ENCODE measurements at regions not wholly inside any gene's neighbourhood (a gene's known extent, or its start where the extent isn't known, plus 50 kb on each side); places are given as distances from the start of the nearest gene placed in this dataset.
A peak's percentile ranks its signal among the peaks of the same experiment; 100 is the strongest.
"Not testable (repeated sequence)": the region's sequence is repeated elsewhere in the genome, so short reads cannot be mapped to it uniquely, and the experiment has no call there.

- not testable (repeated sequence) for DNase-seq (ENCODE audit: extremely low read depth, insufficient read length); H3K36me3 ChIP-seq (ENCODE audit: control insufficient read depth, insufficient read depth, low read length); H3K4me3 ChIP-seq (replicated peaks; ENCODE audit: low read depth, low read length); H3K27me3 ChIP-seq (replicated peaks; ENCODE audit: control insufficient read depth, insufficient read depth, low read length)
These were observed 53.3 kb upstream of the ARL4D start for GRCh38 chr17:43345515-43345914.

GRCh38 chr17:43344685-43345084 lies 54.1 kb upstream of the ARL4D start:
- no peaks in the 10 kb centered on the region for H3K27me3 ChIP-seq (replicated peaks; ENCODE audit: control insufficient read depth, insufficient read depth, low read length)
- TF ChIP-seq CTCF (IDR thresholded peaks at IDR 0.05; ENCODE audit: insufficient read depth, low read length, poor library complexity, severe bottlenecking), result no peak
- H3K4me3 ChIP-seq (replicated peaks; ENCODE audit: low read depth, low read length), result no peak overlapping the region
- no peak for DNase-seq (ENCODE audit: extremely low read depth, insufficient read length)
- H3K36me3 ChIP-seq (ENCODE audit: control insufficient read depth, insufficient read depth, low read length), result no peaks in the 10 kb centered on the region

- no peak for TF ChIP-seq CTCF (IDR thresholded peaks at IDR 0.05; ENCODE audit: insufficient read depth, low read length, poor library complexity, severe bottlenecking)
- H3K27me3 ChIP-seq (replicated peaks; ENCODE audit: control insufficient read depth, insufficient read depth, low read length), result no peaks in the 10 kb centered on the region
- DNase-seq (ENCODE audit: extremely low read depth, insufficient read length), result no peak
- no peaks in the 10 kb centered on the region for H3K36me3 ChIP-seq (ENCODE audit: control insufficient read depth, insufficient read depth, low read length)
- no peak overlapping the region for H3K4me3 ChIP-seq (replicated peaks; ENCODE audit: low read depth, low read length)
These were observed 56.3 kb upstream of the ARL4D start for GRCh38 chr17:43342589-43342890.

- DNase-seq (ENCODE audit: extremely low read depth, insufficient read length), result no peak
- Histone ChIP-seq H3K36me3 (ENCODE audit: control insufficient read depth, insufficient read depth, low read length) (no peaks in the 10 kb centered on the region), H3K27me3 (replicated peaks; ENCODE audit: control insufficient read depth, insufficient read depth, low read length) (no peaks in the 10 kb centered on the region), H3K4me3 (replicated peaks; ENCODE audit: low read depth, low read length) (no peak overlapping the region)
- TF ChIP-seq CTCF (IDR thresholded peaks at IDR 0.05; ENCODE audit: insufficient read depth, low read length, poor library complexity, severe bottlenecking), result no peak
These were observed 56.8 kb upstream of the ARL4D start for GRCh38 chr17:43341715-43342588.

GRCh38 chr17:43338886-43339516 lies 59.8 kb upstream of the ARL4D start:
- Histone ChIP-seq H3K27me3 (replicated peaks; ENCODE audit: control insufficient read depth, insufficient read depth, low read length) (no peaks in the 10 kb centered on the region), H3K4me3 (replicated peaks; ENCODE audit: low read depth, low read length) (no peak overlapping the region), H3K36me3 (ENCODE audit: control insufficient read depth, insufficient read depth, low read length) (no peaks in the 10 kb centered on the region)
- no peak for DNase-seq (ENCODE audit: extremely low read depth, insufficient read length)
- TF ChIP-seq CTCF (IDR thresholded peaks at IDR 0.05; ENCODE audit: insufficient read depth, low read length, poor library complexity, severe bottlenecking), result peak; percentile 82

- no peak for DNase-seq (ENCODE audit: extremely low read depth, insufficient read length)
- no peak overlapping the region for H3K4me3 ChIP-seq (replicated peaks; ENCODE audit: low read depth, low read length)
- H3K36me3 ChIP-seq (ENCODE audit: control insufficient read depth, insufficient read depth, low read length), result no peaks in the 10 kb centered on the region
- H3K27me3 ChIP-seq (replicated peaks; ENCODE audit: control insufficient read depth, insufficient read depth, low read length), result no peaks in the 10 kb centered on the region
- no peak for TF ChIP-seq CTCF (IDR thresholded peaks at IDR 0.05; ENCODE audit: insufficient read depth, low read length, poor library complexity, severe bottlenecking)
These were observed 60.9 kb upstream of the ARL4D start for GRCh38 chr17:43337684-43338428.
